ENCODE measurements at regions not wholly inside any gene's neighbourhood (a gene's known extent, or its start where the extent isn't known, plus 50 kb on each side); places are given as distances from the start of the nearest gene placed in this dataset.

- no peaks in the 10 kb centered on the region for H3K27me3 ChIP-seq (ENCODE audit: low read depth, low read length)
- H3K27ac ChIP-seq (ENCODE audit: low read length) = no peak overlapping the region
- no peak overlapping the region for H3K4me3 ChIP-seq (ENCODE audit: low read depth in 1 of 2, low read length in 2 of 2)
- no peaks in the 10 kb centered on the region for H3K9me3 ChIP-seq (ENCODE audit: control insufficient read depth in 1 of 2, low read length in 2 of 2)
- peaks cover 0 to 12% of the 10 kb centered on the region in 2 donors for H3K4me1 ChIP-seq (ENCODE audit: control insufficient read depth in 1 of 2, insufficient read depth in 2 of 2, low read length in 2 of 2)
- no peaks in the 10 kb centered on the region for H3K36me3 ChIP-seq (ENCODE audit: control insufficient read depth in 1 of 2, insufficient read depth in 2 of 2, low read length in 2 of 2)
Observed at GRCh38 chr15:62431008-62431797, 266.1 kb upstream of the C2CD4B start.

DNA sequence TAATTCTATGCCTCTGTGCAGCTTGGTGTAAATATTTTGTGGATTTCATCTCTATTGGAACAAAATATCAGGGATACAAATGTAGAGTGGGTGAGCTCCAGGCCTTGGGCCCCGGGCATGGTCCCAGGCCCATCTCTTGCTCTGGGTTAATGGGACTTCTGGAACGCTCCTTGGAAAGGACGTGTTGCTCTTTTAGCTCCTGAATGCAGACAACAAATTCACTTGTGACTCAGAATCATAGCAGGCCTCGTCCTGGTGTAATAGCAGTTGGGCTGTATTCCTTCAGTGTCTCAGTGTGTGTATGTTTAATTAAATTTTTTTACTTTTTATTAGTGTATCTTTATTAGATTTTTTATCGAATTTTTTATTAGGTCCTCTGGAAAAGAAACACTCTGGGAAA, 266.7 kb upstream of the C2CD4B start:
- no peak overlapping the region for H3K27ac ChIP-seq (ENCODE audit: low read length)
- H3K36me3 ChIP-seq (ENCODE audit: control insufficient read depth in 1 of 2, insufficient read depth in 2 of 2, low read length in 2 of 2) = no peaks in the 10 kb centered on the region
- no peaks in the 10 kb centered on the region for H3K27me3 ChIP-seq (ENCODE audit: low read depth, low read length)
- no peaks in the 10 kb centered on the region for H3K9me3 ChIP-seq (ENCODE audit: control insufficient read depth in 1 of 2, low read length in 2 of 2)
- H3K4me3 ChIP-seq (ENCODE audit: low read depth in 1 of 2, low read length in 2 of 2) = no peak overlapping the region
- H3K4me1 ChIP-seq (ENCODE audit: control insufficient read depth in 1 of 2, insufficient read depth in 2 of 2, low read length in 2 of 2) = peaks cover 0 to 12% of the 10 kb centered on the region in 2 donors

GRCh38 chr15:62432702-62433398, 267.8 kb upstream of the C2CD4B start:
- peak overlapping the region; percentile 60 for H3K27ac ChIP-seq (ENCODE audit: low read length)

DNA sequence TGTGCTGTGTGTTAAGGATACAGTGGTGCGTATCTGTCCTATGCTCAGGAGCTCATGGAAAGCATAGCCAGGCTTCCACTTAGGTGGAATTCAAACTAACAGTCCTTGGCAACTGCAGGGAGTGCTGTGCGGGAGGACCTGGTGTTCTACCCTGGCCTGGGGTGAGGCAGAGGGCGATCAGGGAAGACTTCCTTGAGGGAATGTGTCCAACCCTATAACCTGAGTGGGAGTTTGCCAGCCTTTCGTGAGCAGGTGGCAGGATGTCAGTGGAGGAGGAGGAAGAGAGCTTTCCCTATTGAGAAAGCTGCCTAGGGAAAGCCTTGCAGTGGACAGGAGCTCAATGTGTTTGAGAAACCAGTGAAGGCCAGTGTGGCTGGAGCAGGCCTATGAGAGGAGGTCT, 271.1 kb upstream of the C2CD4B start:
- no peak overlapping the region for H3K4me3 ChIP-seq (ENCODE audit: low read depth in 1 of 2, low read length in 2 of 2)
- H3K27ac ChIP-seq (ENCODE audit: low read length) = no peak overlapping the region
- no peaks in the 10 kb centered on the region for H3K27me3 ChIP-seq (ENCODE audit: low read depth, low read length)
- H3K9me3 ChIP-seq (ENCODE audit: control insufficient read depth in 1 of 2, low read length in 2 of 2) = no peaks in the 10 kb centered on the region
- peaks cover 0 to 19% of the 10 kb centered on the region in 2 donors for H3K4me1 ChIP-seq (ENCODE audit: control insufficient read depth in 1 of 2, insufficient read depth in 2 of 2, low read length in 2 of 2)
- no peaks in the 10 kb centered on the region for H3K36me3 ChIP-seq (ENCODE audit: control insufficient read depth in 1 of 2, insufficient read depth in 2 of 2, low read length in 2 of 2)

More at GRCh38 chr15:62432702-62433398, 267.8 kb upstream of the C2CD4B start:
- peaks cover 0 to 12% of the 10 kb centered on the region in 2 donors for H3K4me1 ChIP-seq (ENCODE audit: control insufficient read depth in 1 of 2, insufficient read depth in 2 of 2, low read length in 2 of 2)
- H3K9me3 ChIP-seq (ENCODE audit: control insufficient read depth in 1 of 2, low read length in 2 of 2) = no peaks in the 10 kb centered on the region
- H3K27me3 ChIP-seq (ENCODE audit: low read depth, low read length) = no peaks in the 10 kb centered on the region
- H3K4me3 ChIP-seq (ENCODE audit: low read depth in 1 of 2, low read length in 2 of 2) = no peak overlapping the region
- no peaks in the 10 kb centered on the region for H3K36me3 ChIP-seq (ENCODE audit: control insufficient read depth in 1 of 2, insufficient read depth in 2 of 2, low read length in 2 of 2)

DNA sequence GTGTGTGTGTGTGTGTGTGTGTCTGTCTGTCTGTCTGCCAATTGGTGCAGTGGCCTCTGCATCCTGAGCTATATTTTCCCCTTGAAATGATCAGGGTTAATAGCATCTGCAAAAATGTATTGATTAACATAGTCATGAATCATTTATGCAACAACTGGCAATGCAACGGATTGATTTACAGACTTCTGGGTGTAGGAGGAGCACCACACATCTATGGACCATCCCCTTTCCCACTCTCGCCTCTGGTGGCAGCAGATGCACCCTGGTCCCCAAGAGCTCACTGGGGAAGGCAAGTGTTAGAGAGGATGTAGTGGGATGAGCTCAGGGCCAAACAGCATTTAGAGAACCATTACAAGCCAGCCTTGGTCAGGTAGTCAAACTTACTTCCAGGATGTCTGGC, 272.7 kb upstream of the C2CD4B start:
- no peak overlapping the region for H3K4me3 ChIP-seq (ENCODE audit: low read depth in 1 of 2, low read length in 2 of 2)

GRCh38 chr15:62439543-62440016, 274.5 kb upstream of the C2CD4B start:
- H3K27me3 ChIP-seq (ENCODE audit: low read depth, low read length) = no peaks in the 10 kb centered on the region
- no peak overlapping the region for H3K27ac ChIP-seq (ENCODE audit: low read length)
- H3K36me3 ChIP-seq (ENCODE audit: control insufficient read depth in 1 of 2, insufficient read depth in 2 of 2, low read length in 2 of 2) = no peaks in the 10 kb centered on the region
- peaks cover 0 to 11% of the 10 kb centered on the region in 2 donors for H3K4me1 ChIP-seq (ENCODE audit: control insufficient read depth in 1 of 2, insufficient read depth in 2 of 2, low read length in 2 of 2)
- H3K9me3 ChIP-seq (ENCODE audit: control insufficient read depth in 1 of 2, low read length in 2 of 2) = no peaks in the 10 kb centered on the region
- H3K4me3 ChIP-seq (ENCODE audit: low read depth in 1 of 2, low read length in 2 of 2) = no peak overlapping the region

More for the DNA sequence above, 272.7 kb upstream of the C2CD4B start:
- Histone ChIP-seq H3K9me3 (ENCODE audit: control insufficient read depth in 1 of 2, low read length in 2 of 2) (no peaks in the 10 kb centered on the region), H3K27me3 (ENCODE audit: low read depth, low read length) (no peaks in the 10 kb centered on the region), H3K4me1 (ENCODE audit: control insufficient read depth in 1 of 2, insufficient read depth in 2 of 2, low read length in 2 of 2) (peaks cover 0 to 12% of the 10 kb centered on the region in 2 donors), H3K36me3 (ENCODE audit: control insufficient read depth in 1 of 2, insufficient read depth in 2 of 2, low read length in 2 of 2) (no peaks in the 10 kb centered on the region), H3K27ac (ENCODE audit: low read length) (no peak overlapping the region)

- Histone ChIP-seq H3K9me3 (ENCODE audit: control insufficient read depth in 1 of 2, low read length in 2 of 2) (no peaks in the 10 kb centered on the region), H3K36me3 (ENCODE audit: control insufficient read depth in 1 of 2, insufficient read depth in 2 of 2, low read length in 2 of 2) (no peaks in the 10 kb centered on the region), H3K27ac (ENCODE audit: low read length) (no peak overlapping the region), H3K4me3 (ENCODE audit: low read depth in 1 of 2, low read length in 2 of 2) (no peak overlapping the region), H3K4me1 (ENCODE audit: control insufficient read depth in 1 of 2, insufficient read depth in 2 of 2, low read length in 2 of 2) (peaks cover 0 to 11% of the 10 kb centered on the region in 2 donors), H3K27me3 (ENCODE audit: low read depth, low read length) (no peaks in the 10 kb centered on the region)
Observed at GRCh38 chr15:62440362-62441105, 275.4 kb upstream of the C2CD4B start.

GRCh38 chr15:62444104-62445022, 279.3 kb upstream of the C2CD4B start:
- Histone ChIP-seq H3K36me3 (ENCODE audit: control insufficient read depth in 1 of 2, insufficient read depth in 2 of 2, low read length in 2 of 2) (no peaks in the 10 kb centered on the region), H3K27me3 (ENCODE audit: low read depth, low read length) (no peaks in the 10 kb centered on the region), H3K9me3 (ENCODE audit: control insufficient read depth in 1 of 2, low read length in 2 of 2) (no peaks in the 10 kb centered on the region), H3K27ac (ENCODE audit: low read length) (no peak overlapping the region), H3K4me3 (ENCODE audit: low read depth in 1 of 2, low read length in 2 of 2) (no peak overlapping the region), H3K4me1 (ENCODE audit: control insufficient read depth in 1 of 2, insufficient read depth in 2 of 2, low read length in 2 of 2) (peaks cover 0 to 21% of the 10 kb centered on the region in 2 donors)

DNA sequence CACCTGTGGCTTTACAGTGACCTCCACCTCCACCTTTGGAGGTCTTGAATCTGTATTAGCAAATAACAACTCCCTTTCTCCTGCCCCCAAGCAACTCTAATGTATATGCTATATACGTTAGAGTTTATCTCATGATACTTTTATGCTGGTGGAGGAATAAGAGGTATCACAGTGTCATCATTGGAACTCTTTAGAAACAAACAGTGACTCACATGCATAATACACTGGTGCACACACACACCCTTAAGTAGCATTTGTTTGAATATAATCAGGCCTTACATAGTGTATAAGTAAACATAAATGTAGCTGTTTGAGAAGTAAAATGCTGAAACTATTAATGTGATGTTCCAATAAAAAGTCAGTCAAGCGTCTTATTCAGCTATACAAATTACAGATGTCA, 280.2 kb upstream of the C2CD4B start:
- Histone ChIP-seq H3K27me3 (ENCODE audit: low read depth, low read length) (no peaks in the 10 kb centered on the region), H3K9me3 (ENCODE audit: control insufficient read depth in 1 of 2, low read length in 2 of 2) (no peaks in the 10 kb centered on the region), H3K4me1 (ENCODE audit: control insufficient read depth in 1 of 2, insufficient read depth in 2 of 2, low read length in 2 of 2) (peaks cover 0 to 16% of the 10 kb centered on the region in 2 donors), H3K36me3 (ENCODE audit: control insufficient read depth in 1 of 2, insufficient read depth in 2 of 2, low read length in 2 of 2) (no peaks in the 10 kb centered on the region), H3K4me3 (ENCODE audit: low read depth in 1 of 2, low read length in 2 of 2) (no peak overlapping the region), H3K27ac (ENCODE audit: low read length) (no peak overlapping the region)

DNA sequence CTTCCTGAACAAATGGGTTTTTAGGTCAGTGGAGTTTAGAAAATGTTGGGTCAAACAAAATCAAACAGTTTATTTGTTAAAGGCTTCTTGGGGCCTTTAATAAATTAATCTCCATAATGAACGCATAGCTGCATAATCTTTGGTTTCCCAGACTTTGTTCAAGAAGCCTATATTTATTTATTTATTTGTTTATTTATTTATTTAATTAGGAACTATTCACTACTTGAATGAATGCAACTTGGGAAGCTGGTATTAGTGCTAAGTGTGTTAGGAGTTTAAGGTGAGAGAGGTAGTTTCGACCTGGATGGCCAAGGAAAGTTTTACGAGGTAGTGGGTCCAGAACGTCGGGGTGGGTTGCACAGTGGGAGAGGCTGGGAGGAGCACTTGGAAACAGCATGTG, 281.9 kb upstream of the C2CD4B start:
- Histone ChIP-seq H3K4me3 (ENCODE audit: low read depth in 1 of 2, low read length in 2 of 2) (no peak overlapping the region), H3K27ac (ENCODE audit: low read length) (no peak overlapping the region), H3K36me3 (ENCODE audit: control insufficient read depth in 1 of 2, insufficient read depth in 2 of 2, low read length in 2 of 2) (no peaks in the 10 kb centered on the region), H3K4me1 (ENCODE audit: control insufficient read depth in 1 of 2, insufficient read depth in 2 of 2, low read length in 2 of 2) (peaks cover 0 to 13% of the 10 kb centered on the region in 2 donors), H3K9me3 (ENCODE audit: control insufficient read depth in 1 of 2, low read length in 2 of 2) (no peaks in the 10 kb centered on the region), H3K27me3 (ENCODE audit: low read depth, low read length) (no peaks in the 10 kb centered on the region)

Data from muscle layer of duodenum (tissue), 2 donors.